SK-N-MC (cell line): ENCODE measurements at regions not wholly inside any gene's neighbourhood (a gene's known extent, or its start where the extent isn't known, plus 50 kb on each side); places are given as distances from the start of the nearest gene placed in this dataset.

Experiments used
- EZH2 ChIP-seq: fragments of 200-600 bp; sonication (generic); IDR thresholded peaks from one replicate; pipeline ENCODE4 v1.6.1; 2017; ENCODE audit warnings: antibody characterized with exemption
- POLR2AphosphoS5 ChIP-seq: IDR thresholded peaks from 2 replicates; pipeline ENCODE4 v1.6.1; 2012; ENCODE audit warnings: mild to moderate bottlenecking, low read depth, low read length, borderline replicate concordance

GRCh38 chr5:82639393-82640144 is 361.4 kb upstream of the RPS23 start:
- TF ChIP-seq EZH2: no peak
- peak; percentile 43; the same call in 1 of the 2 replicates for TF ChIP-seq POLR2AphosphoS5
